PC-9 (cell line): ENCODE measurements at regions not wholly inside any gene's neighbourhood (a gene's known extent, or its start where the extent isn't known, plus 50 kb on each side); places are given as distances from the start of the nearest gene placed in this dataset.
"Not testable (repeated sequence)": the region's sequence is repeated elsewhere in the genome, so short reads cannot be mapped to it uniquely, and the experiment has no call there.

Experiments
- BruUV-seq: library from RNA; stranded (reverse); fragments of 400-500 nt; replicated peaks from 2 replicates; lab custom pipeline; 2021; lab: Mats Ljungman, UMichigan
- CTCF ChIA-PET: fragments of 300-600 bp; sonication (Branson Sonifier 250); formaldehyde crosslinking; loops from one replicate; lab custom pipeline; 2022; ENCODE audit warnings: antibody characterized with exemption; lab: Charles Lee
- POLR2A ChIA-PET: fragments of 300-600 bp; sonication (Branson Sonifier 250); formaldehyde crosslinking; loops from one replicate; lab custom pipeline; 2022; ENCODE audit warnings: antibody characterized with exemption; ENCODE audit not compliant: unreplicated experiment; lab: Charles Lee
- DNase-seq, 2 experiments: peaks; one replicate each; pipeline versions ENCODE4 v3.0.0 to v3.0.0-alpha.2; 2015 to 2022; ENCODE audit warnings: mixed read lengths in 1 of 2
- H2AFZ ChIP-seq: fragments of 200-600 bp; sonication (generic); 2 replicates; pipeline ENCODE4 v1.8.1; 2017; ENCODE audit warnings: antibody characterized with exemption
- H3F3A ChIP-seq: fragments of 200-600 bp; sonication (generic); 2 replicates; pipeline ENCODE4 v1.8.1; 2017; ENCODE audit warnings: antibody characterized with exemption, mild to moderate bottlenecking, low read depth; ENCODE audit not compliant: insufficient read depth
- H3K27ac ChIP-seq: fragments of 200-600 bp; sonication (generic); 2 replicates; pipeline ENCODE4 v1.6.1; 2016; ENCODE audit warnings: mixed run types
- H3K27me3 ChIP-seq: fragments of 200-600 bp; sonication (generic); 2 replicates; pipeline ENCODE4 v1.6.1; 2016; ENCODE audit warnings: low read depth, mixed run types; ENCODE audit not compliant: insufficient read depth
- H3K36me3 ChIP-seq: fragments of 200-600 bp; sonication (generic); 2 replicates; pipeline ENCODE4 v1.6.1; 2016; ENCODE audit warnings: low read depth, mixed run types
- H3K4me1 ChIP-seq: fragments of 200-600 bp; sonication (generic); replicated peaks from 2 replicates; pipeline ENCODE4 v1.6.1; 2016; ENCODE audit warnings: mixed run types; ENCODE audit not compliant: insufficient read depth
- H3K4me2 ChIP-seq: fragments of 200-600 bp; sonication (generic); 2 replicates; pipeline ENCODE4 v1.6.1; 2017; ENCODE audit warnings: mixed run types
- H3K4me3 ChIP-seq: fragments of 200-600 bp; sonication (generic); 2 replicates; pipeline ENCODE4 v1.6.1; 2016; ENCODE audit warnings: mixed run types
- H3K79me2 ChIP-seq: fragments of 200-600 bp; sonication (generic); 2 replicates; pipeline ENCODE4 v1.6.1; 2017; ENCODE audit warnings: low read depth, mixed run types
- H3K9me2 ChIP-seq: fragments of 200-600 bp; sonication (generic); 2 replicates; pipeline ENCODE4 v1.8.1; 2017; ENCODE audit warnings: mild to moderate bottlenecking; ENCODE audit not compliant: insufficient read depth
- H3K9me3 ChIP-seq: fragments of 200-600 bp; sonication (generic); 2 replicates; pipeline ENCODE4 v1.8.1; 2016; ENCODE audit warnings: low read depth; ENCODE audit not compliant: insufficient read depth
- H4K20me1 ChIP-seq: fragments of 200-600 bp; sonication (generic); 2 replicates; pipeline ENCODE4 v1.8.1; 2017; ENCODE audit not compliant: insufficient read depth
- CTCF ChIP-seq: fragments of 200-600 bp; sonication (generic); conservative IDR thresholded peaks from 2 replicates; pipeline ENCODE4 v1.6.1; 2017; ENCODE audit warnings: mixed run types, antibody characterized with exemption, mild to moderate bottlenecking, moderate library complexity
- EZH2 ChIP-seq: fragments of 200-600 bp; sonication (generic); IDR thresholded peaks from 2 replicates; pipeline ENCODE4 v1.8.0; 2017; ENCODE audit warnings: antibody characterized with exemption, low read depth
- intact Hi-C: fragments of 100-400 bp; cut with micrococcal nuclease; formaldehyde crosslinking; loops from one replicate; pipeline ENCODE4 v1.10.0; 2022; ENCODE audit not compliant: unreplicated experiment

GRCh38 chr2:62604336-62604735, 98.3 kb upstream of the TMEM17 start:
- Histone ChIP-seq H3K9me3 (peaks cover 7% of the 10 kb centered on the region), H3K4me1 (0 out of 2 replicates have a peak, but pooled peaks cover 7% of the 10 kb centered on the region), H2AFZ (no peak overlapping the region), H4K20me1 (no peaks in the 10 kb centered on the region), H3K4me2 (no peak overlapping the region), H3K27ac (no peak overlapping the region), H3K4me3 (no peak overlapping the region), H3K36me3 (no peaks in the 10 kb centered on the region), H3F3A (no peaks in the 10 kb centered on the region), H3K79me2 (no peaks in the 10 kb centered on the region), H3K27me3 (no peaks in the 10 kb centered on the region), H3K9me2 (no peaks in the 10 kb centered on the region)
- intact Hi-C loops, result no loop called here
- CTCF ChIA-PET, result interaction anchor here (0.6 kb wide), 1 partner anchor 27 kb away, joined by 6 read pairs; no protein-coding TSS in a partner anchor
- DNase-seq, result no peak
- no peak for TF ChIP-seq EZH2
- no peak for TF ChIP-seq CTCF
- BruUV-seq, result no TSS peak
- POLR2A ChIA-PET, result interaction anchor here (0.7 kb wide), 1 partner anchor 26 kb away, joined by 3 read pairs; no protein-coding TSS in a partner anchor

GRCh38 chr2:62603154-62603712, 97.2 kb upstream of the TMEM17 start:
- DNase-seq, result no peak
- H3F3A ChIP-seq, result no peaks in the 10 kb centered on the region
- ChIA-PET POLR2A (no interaction called here), CTCF (no interaction called here)
- H3K9me3 ChIP-seq, result peaks cover 7% of the 10 kb centered on the region
- H3K27me3 ChIP-seq, result no peaks in the 10 kb centered on the region
- H3K4me2 ChIP-seq, result no peak overlapping the region
- no peak for TF ChIP-seq CTCF
- no peak for TF ChIP-seq EZH2
- BruUV-seq, result no TSS peak
- no peaks in the 10 kb centered on the region for H3K79me2 ChIP-seq
- H3K4me3 ChIP-seq, result no peak overlapping the region
- no peak overlapping the region for H2AFZ ChIP-seq
- intact Hi-C loops, result no loop called here
- H3K27ac ChIP-seq, result no peak overlapping the region
- H3K9me2 ChIP-seq, result no peaks in the 10 kb centered on the region
- H4K20me1 ChIP-seq, result no peaks in the 10 kb centered on the region
- H3K36me3 ChIP-seq, result no peaks in the 10 kb centered on the region
- 0 out of 2 replicates have a peak, but pooled peaks cover 7% of the 10 kb centered on the region for H3K4me1 ChIP-seq

- intact Hi-C loops, H3K4me3 ChIP-seq, POLR2A ChIA-PET, H3K27ac ChIP-seq, H3K79me2 ChIP-seq, H3K9me3 ChIP-seq, CTCF ChIA-PET, H3K4me1 ChIP-seq, H3F3A ChIP-seq, H3K27me3 ChIP-seq, H3K4me2 ChIP-seq, BruUV-seq, H3K36me3 ChIP-seq, DNase-seq, H3K9me2 ChIP-seq, H2AFZ ChIP-seq, H4K20me1 ChIP-seq: not testable (repeated sequence)
These were observed 93.8 kb upstream of the TMEM17 start for GRCh38 chr2:62599674-62600410.
